KBM-7 (cell line): ENCODE measurements at regions not wholly inside any gene's neighbourhood (a gene's known extent, or its start where the extent isn't known, plus 50 kb on each side); places are given as distances from the start of the nearest gene placed in this dataset.
"Not testable (repeated sequence)": the region's sequence is repeated elsewhere in the genome, so short reads cannot be mapped to it uniquely, and the experiment has no call there.

Source experiments
- DNase-seq: peaks from one replicate; pipeline ENCODE4 v3.0.0-alpha.2; 2015
- in situ Hi-C: fragments of 300-500 bp; cut with MboI; formaldehyde crosslinking; loops from 2 replicates; pipeline ENCODE4 v1.14.3; 2020; ENCODE audit warnings: low sequenced_read_pairs, low pct_unique_long_range_greater_than_20kb, mixed read lengths

DNA sequence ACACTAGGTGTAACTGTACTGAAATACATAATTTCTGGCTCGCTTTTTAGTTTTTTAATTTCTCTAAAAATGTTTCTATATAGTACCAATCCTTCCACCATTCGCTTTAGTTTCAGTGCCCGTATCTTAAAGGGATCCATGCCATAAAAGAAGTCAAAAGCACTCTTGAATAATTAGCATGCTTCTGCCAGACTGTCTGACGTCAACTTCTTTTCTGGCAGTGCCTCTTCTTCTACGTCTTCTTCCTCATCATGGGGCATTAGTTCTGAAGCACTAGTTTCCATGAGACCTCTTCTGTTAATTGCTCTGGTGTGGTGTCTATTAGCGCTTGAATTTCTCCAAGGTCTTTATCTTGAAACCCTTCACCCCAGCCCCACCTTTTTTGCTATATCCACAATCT lies 93.8 kb upstream of the DOCK9 start:
- no peak for DNase-seq
- in situ Hi-C loops: no loop called here

DNA sequence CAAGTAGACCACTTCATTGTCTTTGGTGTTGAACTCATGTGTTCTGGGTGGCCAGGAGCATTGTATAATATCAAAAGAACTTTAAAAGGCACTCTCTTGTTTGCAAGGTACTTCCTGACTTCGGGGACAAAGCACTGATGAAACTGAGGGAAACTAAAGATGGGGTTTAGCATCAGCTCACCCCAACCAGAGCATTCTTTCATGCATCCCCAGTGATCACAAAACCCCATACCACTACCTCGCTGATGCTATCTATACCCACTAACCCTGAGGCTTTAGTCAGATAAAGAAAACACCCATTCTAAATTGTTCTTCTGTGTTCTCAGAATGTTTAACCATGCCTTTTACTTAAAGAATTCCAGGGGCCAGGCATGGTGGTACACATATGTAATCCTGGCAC lies 94.5 kb upstream of the DOCK9 start:
- in situ Hi-C loops: no loop called here
- no peak for DNase-seq

GRCh38 chr13:99072941-99073340 lies 95.1 kb upstream of the DOCK9 start:
- in situ Hi-C loops: no loop called here
- DNase-seq: no peak

DNA sequence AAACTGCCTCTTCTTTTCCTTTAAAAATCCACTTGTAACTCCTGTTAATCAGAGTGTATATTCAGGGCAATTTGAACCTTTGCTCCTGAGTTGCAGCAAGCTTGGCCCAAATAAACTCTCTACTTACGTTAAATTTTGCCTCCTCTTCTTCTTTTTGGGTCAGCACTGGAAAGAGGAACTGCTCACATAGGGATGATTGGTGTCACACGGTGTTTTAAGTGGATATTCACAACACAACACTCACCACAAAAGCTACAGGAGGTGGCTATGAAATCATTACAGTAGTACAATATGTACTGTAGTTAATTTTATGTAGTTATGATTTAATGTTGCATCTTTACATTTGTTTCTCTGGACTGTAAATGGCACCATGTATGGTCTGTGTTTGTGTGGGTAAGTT lies 96.8 kb upstream of the DOCK9 start:
- in situ Hi-C loops: no loop called here
- DNase-seq: peak; percentile 14

GRCh38 chr13:99075268-99076191 lies 97.7 kb upstream of the DOCK9 start:
- no peak for DNase-seq
- in situ Hi-C loops: no loop called here

DNA sequence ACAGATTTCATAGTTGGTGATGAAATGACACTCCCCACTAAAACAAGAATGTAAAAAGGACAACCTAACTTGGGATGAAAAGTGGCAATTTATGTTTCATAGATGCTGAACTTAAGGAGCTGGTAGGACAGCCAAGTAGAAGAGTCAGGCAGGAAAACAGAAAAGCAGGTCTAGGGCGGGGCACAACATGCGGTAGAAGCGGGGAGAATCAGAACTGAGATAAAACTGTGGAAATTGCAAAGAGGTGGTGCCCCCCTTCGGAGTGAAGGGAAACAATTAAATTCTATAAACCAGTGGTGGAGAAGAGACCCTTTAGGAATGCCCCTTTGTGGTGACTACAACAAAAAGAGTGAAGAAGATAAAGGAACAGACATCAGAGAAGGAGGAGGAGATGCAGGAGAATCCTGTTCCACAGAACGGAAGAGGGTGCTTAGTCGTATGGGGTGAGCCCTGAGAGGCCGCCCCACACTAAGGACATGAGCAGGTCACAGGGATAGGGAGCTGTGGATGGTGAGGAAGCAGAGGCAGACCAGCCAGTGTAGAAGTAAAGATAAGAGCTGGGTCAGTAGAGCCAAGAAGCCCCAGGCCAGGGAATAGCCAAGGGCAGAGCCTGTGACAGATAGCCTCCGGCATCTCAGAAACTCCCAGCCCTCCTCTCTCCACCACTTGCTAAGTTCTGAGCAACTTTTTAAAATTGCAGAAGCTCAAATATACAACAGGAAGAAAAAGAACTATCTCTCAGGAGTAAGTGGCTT lies 100.3 kb upstream of the DOCK9 start:
- in situ Hi-C loops: no loop called here
- no peak for DNase-seq

GRCh38 chr13:99080131-99080530 lies 102.3 kb upstream of the DOCK9 start:
- in situ Hi-C loops: no loop called here
- DNase-seq: no peak

- DNase-seq: no peak
- in situ Hi-C loops: no loop called here
Observed at GRCh38 chr13:99083981-99084380, 106.1 kb upstream of the DOCK9 start.

GRCh38 chr13:99085139-99085807 lies 107.4 kb upstream of the DOCK9 start:
- DNase-seq: no peak
- in situ Hi-C loops: no loop called here

- in situ Hi-C loops: no loop called here
Observed at GRCh38 chr13:99085808-99086266, 108.0 kb upstream of the DOCK9 start.

GRCh38 chr13:99086267-99087097 lies 108.6 kb upstream of the DOCK9 start:
- DNase-seq: no peak
- in situ Hi-C loops: no loop called here

More at GRCh38 chr13:99085808-99086266, 108.0 kb upstream of the DOCK9 start:
- DNase-seq: peak; percentile 28

DNA sequence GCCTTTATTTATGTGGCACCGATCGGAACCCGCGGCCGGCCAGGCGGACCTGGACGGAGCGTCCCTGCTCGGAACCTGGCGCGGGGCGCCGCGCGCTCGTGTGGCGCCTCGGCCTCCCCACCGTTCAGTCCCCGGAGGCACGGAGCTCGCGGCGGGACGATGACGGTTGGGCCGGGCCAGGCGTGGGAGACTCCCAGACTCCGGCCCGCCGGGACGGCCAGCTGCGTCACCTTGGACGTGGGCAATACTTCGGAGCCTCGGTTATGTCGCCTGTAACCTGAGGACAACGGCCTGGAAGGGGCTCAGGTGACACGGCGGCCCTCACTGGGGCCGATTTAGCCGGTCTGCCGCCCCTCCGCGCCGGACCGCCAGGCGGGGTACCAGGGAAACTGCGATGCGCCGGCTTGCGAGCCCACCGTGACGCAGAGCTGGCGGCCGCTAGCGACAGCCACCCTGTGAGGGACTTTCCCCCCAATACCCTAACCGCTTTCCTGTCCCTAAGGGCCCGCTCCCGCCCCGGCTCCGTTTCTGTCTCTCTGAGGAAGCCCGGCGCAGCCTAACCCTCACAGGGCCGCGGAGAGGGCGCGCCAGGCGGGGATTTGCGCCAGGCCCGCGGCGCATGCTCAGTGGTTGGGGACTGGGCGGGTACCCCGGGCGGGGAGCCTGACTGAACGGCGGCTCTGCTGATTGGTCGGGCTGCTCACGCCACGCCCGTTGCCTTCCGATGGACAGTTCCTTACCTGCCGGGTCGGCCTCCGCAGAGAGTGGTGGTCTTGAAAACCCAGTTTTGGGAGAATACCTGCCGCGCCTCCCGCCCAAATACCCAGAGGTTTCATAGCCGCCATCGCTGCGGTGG lies 109.5 kb upstream of the DOCK9 start:
- in situ Hi-C loops: no loop called here
- no peak for DNase-seq

DNA sequence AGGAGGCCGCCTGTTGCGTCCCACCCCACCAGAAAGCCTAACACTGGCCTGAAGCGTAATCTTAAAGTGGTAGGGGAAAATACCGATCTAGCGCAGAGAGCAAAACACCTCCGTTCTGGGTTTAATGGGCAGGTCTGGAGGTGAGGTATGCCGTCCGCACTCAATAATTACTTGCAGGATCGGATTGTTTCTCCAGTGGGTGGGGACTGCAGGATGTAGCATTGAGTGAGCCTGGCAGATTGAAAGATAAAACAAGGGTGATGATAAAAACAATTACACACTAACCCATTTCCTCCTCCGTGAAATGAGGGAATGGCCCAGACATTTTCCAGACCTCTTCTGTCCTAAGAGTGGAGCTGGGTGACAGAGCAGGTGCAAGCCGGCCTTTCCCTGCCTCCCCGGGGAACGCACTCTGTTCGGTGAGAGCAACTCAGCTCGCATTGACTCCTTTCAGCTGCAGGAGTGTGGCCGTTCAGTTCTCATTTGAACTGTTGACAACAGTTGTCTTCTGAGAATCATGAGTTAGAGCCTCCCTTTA lies 110.2 kb upstream of the DOCK9 start:
- in situ Hi-C loops: no loop called here
- DNase-seq: no peak

DNA sequence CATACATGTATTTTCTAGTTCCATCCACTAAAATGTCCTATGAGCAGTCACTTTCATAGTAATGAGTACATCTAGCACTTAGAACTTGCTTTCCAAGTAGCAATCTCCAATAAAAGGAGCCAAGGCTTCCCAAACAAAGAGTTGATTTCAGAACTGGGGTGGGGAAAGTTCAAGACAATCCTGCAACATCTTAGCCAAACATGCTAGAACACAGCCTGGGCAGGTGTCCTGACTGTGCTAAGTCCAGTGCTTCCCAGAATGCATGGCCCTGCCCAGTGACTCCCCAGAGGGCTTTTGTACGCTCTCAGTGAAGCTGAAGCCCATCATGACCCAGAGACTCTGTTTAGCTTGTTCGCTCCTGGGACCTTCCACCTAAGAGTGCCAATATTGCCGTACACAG lies 106.7 kb upstream of the UBAC2 start:
- DNase-seq: no peak
- in situ Hi-C loops: no loop called here

- in situ Hi-C loops: not testable (repeated sequence)
- DNase-seq: peak; percentile 28
Observed at GRCh38 chr13:99101831-99102230, 98.8 kb upstream of the UBAC2 start.

- in situ Hi-C loops: no loop called here
- DNase-seq: no peak
Observed at GRCh38 chr13:99103536-99103935, 97.1 kb upstream of the UBAC2 start.

DNA sequence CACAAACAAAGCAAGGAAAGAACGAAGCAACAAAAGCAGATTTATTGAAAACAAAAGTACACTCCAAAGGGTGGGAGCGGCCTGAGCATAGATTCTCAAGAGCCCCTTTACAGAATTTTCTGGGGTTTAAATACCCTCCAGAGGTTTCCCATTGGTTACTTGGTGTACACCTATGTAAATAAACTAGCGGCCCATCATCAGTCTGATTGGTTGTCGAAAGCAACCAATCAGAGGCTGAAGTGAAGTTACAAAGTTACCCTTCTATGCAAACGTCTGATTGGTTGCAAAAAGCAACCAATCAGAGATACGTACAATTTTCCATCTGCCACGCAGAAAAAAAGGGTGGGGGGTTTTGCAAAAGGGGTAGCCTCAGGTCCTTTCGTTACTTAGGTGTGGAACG lies 96.3 kb upstream of the UBAC2 start:
- DNase-seq: no peak
- in situ Hi-C loops: no loop called here

DNA sequence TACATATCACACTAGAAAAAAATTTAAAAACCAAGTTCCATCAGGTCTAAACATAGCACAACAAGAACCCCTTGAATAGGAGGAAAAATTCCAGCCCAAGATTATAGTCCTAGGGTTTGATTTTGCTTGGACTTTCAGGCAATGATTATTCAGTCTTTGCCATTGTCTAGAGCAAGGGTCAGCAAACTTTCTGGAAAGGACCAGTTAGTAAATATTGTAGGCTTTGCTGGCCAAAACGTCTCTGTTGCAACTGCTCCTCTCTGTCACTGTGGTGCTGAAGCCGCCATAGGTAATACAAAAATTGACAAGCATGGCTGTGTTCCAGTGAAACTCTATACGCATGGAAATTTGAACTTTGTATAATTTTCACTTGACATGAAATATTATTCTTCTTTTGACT lies 95.5 kb upstream of the UBAC2 start:
- in situ Hi-C loops: no loop called here
- no peak for DNase-seq
